Activated CD8-positive, alpha-beta memory T cell treated with anti-CD3 and anti-CD28 coated beads for 36 hours (primary cell): ENCODE measurements at regions not wholly inside any gene's neighbourhood (a gene's known extent, or its start where the extent isn't known, plus 50 kb on each side); places are given as distances from the start of the nearest gene placed in this dataset.
"Not testable (repeated sequence)": the region's sequence is repeated elsewhere in the genome, so short reads cannot be mapped to it uniquely, and the experiment has no call there.

ENCODE experiments used
- CTCF ChIA-PET: fragments of 350-600 bp; sonication (Branson Sonifier 250); formaldehyde crosslinking; loops from one replicate; lab custom pipeline; 2021; ENCODE audit warnings: antibody characterized with exemption; lab: Charles Lee
- POLR2A ChIA-PET: fragments of 350-600 bp; sonication (Branson Sonifier 250); formaldehyde crosslinking; loops from one replicate; lab custom pipeline; 2021; ENCODE audit warnings: antibody characterized with exemption; lab: Charles Lee

- ChIA-PET POLR2A (no interaction called here), CTCF (no interaction called here)
Observed at GRCh38 chr12:125773033-125773640, 707.9 kb downstream of the AACS start.

- CTCF ChIA-PET = no interaction called here
- POLR2A ChIA-PET = interaction anchor here (0.7 kb wide), 1 partner anchor 9 kb away, joined by 3 read pairs; no protein-coding TSS in a partner anchor
Observed at GRCh38 chr12:125775507-125775906, 710.3 kb downstream of the AACS start.

- CTCF ChIA-PET = no interaction called here
- POLR2A ChIA-PET = no interaction called here
Observed at GRCh38 chr12:125776212-125776611, 711.0 kb downstream of the AACS start.

- ChIA-PET POLR2A (no interaction called here), CTCF (no interaction called here)
Observed at GRCh38 chr12:125786143-125786542, 720.9 kb downstream of the AACS start.

GRCh38 chr12:125794401-125794800 is 729.2 kb downstream of the AACS start:
- POLR2A ChIA-PET = no interaction called here
- CTCF ChIA-PET = no interaction called here

GRCh38 chr12:125797421-125798175 is 732.4 kb downstream of the AACS start:
- CTCF ChIA-PET = no interaction called here
- POLR2A ChIA-PET = no interaction called here

GRCh38 chr12:125804660-125805059 is 739.4 kb downstream of the AACS start:
- ChIA-PET POLR2A (no interaction called here), CTCF (no interaction called here)

GRCh38 chr12:125824276-125824675 is 759.0 kb downstream of the AACS start:
- POLR2A ChIA-PET = no interaction called here

GRCh38 chr12:125835852-125836251 is 770.6 kb downstream of the AACS start:
- CTCF ChIA-PET = no interaction called here
- POLR2A ChIA-PET = no interaction called here

More at GRCh38 chr12:125824276-125824675, 759.0 kb downstream of the AACS start:
- CTCF ChIA-PET = no interaction called here

- POLR2A ChIA-PET = no interaction called here
- CTCF ChIA-PET = no interaction called here
Observed at GRCh38 chr12:125836647-125837046, 771.4 kb downstream of the AACS start.

GRCh38 chr12:125841332-125841731 is 776.1 kb downstream of the AACS start:
- ChIA-PET POLR2A (no interaction called here), CTCF (no interaction called here)

GRCh38 chr12:125852116-125852515 is 786.9 kb downstream of the AACS start:
- ChIA-PET POLR2A (no interaction called here), CTCF (no interaction called here)

- ChIA-PET POLR2A (no interaction called here), CTCF (no interaction called here)
Observed at GRCh38 chr12:125852679-125853078, 787.4 kb downstream of the AACS start.

GRCh38 chr12:125853670-125854069 is 788.4 kb downstream of the AACS start:
- POLR2A ChIA-PET = no interaction called here
- CTCF ChIA-PET = no interaction called here

GRCh38 chr12:125856366-125856765 is 791.1 kb downstream of the AACS start:
- POLR2A ChIA-PET = no interaction called here
- CTCF ChIA-PET = no interaction called here

- ChIA-PET POLR2A (no interaction called here), CTCF (no interaction called here)
Observed at GRCh38 chr12:125856896-125857295, 791.7 kb downstream of the AACS start.

GRCh38 chr12:125860672-125861288 is 795.5 kb downstream of the AACS start:
- CTCF ChIA-PET = no interaction called here
- POLR2A ChIA-PET = no interaction called here

- POLR2A ChIA-PET = no interaction called here
- CTCF ChIA-PET = no interaction called here
Observed at GRCh38 chr12:125861299-125862281, 796.4 kb downstream of the AACS start.

- CTCF ChIA-PET, POLR2A ChIA-PET: not testable (repeated sequence)
Observed at GRCh38 chr12:125865236-125865635, 800.0 kb downstream of the AACS start.
